H1 (cell line): ENCODE measurements at regions not wholly inside any gene's neighbourhood (a gene's known extent, or its start where the extent isn't known, plus 50 kb on each side); places are given as distances from the start of the nearest gene placed in this dataset.

Experiments
- CTCF ChIA-PET: fragments of 300-600 bp; sonication (Branson Sonifier 250); formaldehyde crosslinking; loops from one replicate; lab custom pipeline; 2021; ENCODE audit not compliant: partially characterized antibody; lab: Charles Lee
- POLR2A ChIA-PET: fragments of 300-600 bp; sonication (Branson Sonifier 250); formaldehyde crosslinking; loops from one replicate; lab custom pipeline; 2021; ENCODE audit warnings: inconsistent platforms; ENCODE audit not compliant: partially characterized antibody; lab: Charles Lee
- DNase-seq, 2 experiments: peaks; one replicate each; pipeline versions ENCODE4 v3.0.0 to v3.0.0-alpha.2; 2010 to 2022; ENCODE audit warnings: low spot score in 2 of 2, low read depth in 1 of 2, mixed read lengths in 1 of 2
- FAIRE-seq: peaks from 2 replicates; lab custom pipeline; 2011; peaks lifted over from hg19 to GRCh38; lab: Jason Lieb, UNC
- H2AFZ ChIP-seq: 2 replicates; pipeline ENCODE4 v1.8.1; 2012; ENCODE audit warnings: low read length, inconsistent platforms
- H2AK5ac ChIP-seq: 2 replicates; pipeline ENCODE4 v1.6.1; 2013; ENCODE audit warnings: low read depth, low read length
- H2BK120ac ChIP-seq: replicated peaks from 2 replicates; pipeline ENCODE3; 2013; ENCODE audit warnings: low read depth, low read length, inconsistent platforms
- H2BK12ac ChIP-seq: 2 replicates; pipeline ENCODE4 v1.6.1; 2013; ENCODE audit warnings: low read depth, low read length
- H2BK15ac ChIP-seq: 2 replicates; pipeline ENCODE4 v1.6.1; 2013; ENCODE audit warnings: low read length
- H2BK20ac ChIP-seq: 2 replicates; pipeline ENCODE4 v1.6.1; 2013; ENCODE audit warnings: low read length
- H2BK5ac ChIP-seq: 2 replicates; pipeline ENCODE4 v1.6.1; 2013; ENCODE audit warnings: low read depth, low read length
- H3K14ac ChIP-seq: 2 replicates; pipeline ENCODE4 v1.6.1; 2013; ENCODE audit warnings: inconsistent platforms; ENCODE audit not compliant: insufficient read length
- H3K18ac ChIP-seq: 2 replicates; pipeline ENCODE4 v1.6.1; 2013; ENCODE audit warnings: low read length; ENCODE audit errors: extremely low read depth
- H3K23ac ChIP-seq: 2 replicates; pipeline ENCODE4 v1.6.1; 2013; ENCODE audit warnings: inconsistent platforms; ENCODE audit not compliant: insufficient read length
- H3K23me2 ChIP-seq: 2 replicates; pipeline ENCODE4 v1.6.1; 2013; ENCODE audit warnings: low read depth, low read length
- H3K27ac ChIP-seq: 2 replicates; pipeline ENCODE4 v1.6.1; 2011; ENCODE audit warnings: low read depth, low read length, inconsistent platforms
- H3K27me3 ChIP-seq, 4 experiments: replicated peaks in 1 of 4; 1 replicate in 1 of 4; 2 replicates in 3 of 4; pipeline versions ENCODE4 v1.6.1 to v1.8.1; 2011 to 2013; ENCODE audit warnings: low read length in 3 of 4, mild to moderate bottlenecking in 3 of 4, inconsistent platforms in 2 of 4, mixed read lengths in 2 of 4, moderate library complexity in 1 of 4; ENCODE audit not compliant: control insufficient read depth in 3 of 4, insufficient read depth in 3 of 4; ENCODE audit errors: extremely low read depth in 1 of 4
- H3K36me3 ChIP-seq, 4 experiments: 2 replicates each; pipeline versions ENCODE4 v1.6.1 to v1.8.1; 2011 to 2013; ENCODE audit warnings: mild to moderate bottlenecking in 4 of 4, low read length in 3 of 4, moderate library complexity in 2 of 4, control low read depth in 1 of 4, inconsistent platforms in 1 of 4; ENCODE audit not compliant: insufficient read depth in 4 of 4, control insufficient read depth in 2 of 4
- H3K4ac ChIP-seq: replicated peaks from 2 replicates; pipeline ENCODE3; 2013; ENCODE audit warnings: low read length, low read depth, mixed read lengths, inconsistent platforms; ENCODE audit not compliant: insufficient read length
- H3K4me1 ChIP-seq, 4 experiments: replicated peaks in 1 of 4; 1 replicate in 1 of 4; 2 replicates in 3 of 4; pipeline versions ENCODE4 v1.6.1 to v1.8.1; 2011 to 2013; ENCODE audit warnings: low read length in 3 of 4, inconsistent platforms in 2 of 4, mixed read lengths in 1 of 4; ENCODE audit not compliant: insufficient read depth in 4 of 4, control insufficient read depth in 3 of 4
- H3K4me2 ChIP-seq, 2 experiments: 2 replicates each; pipeline versions ENCODE4 v1.6.1 to v1.8.1; 2011 to 2013; ENCODE audit warnings: low read depth in 2 of 2, low read length in 2 of 2, control low read depth in 1 of 2, inconsistent platforms in 1 of 2, mild to moderate bottlenecking in 1 of 2; ENCODE audit not compliant: insufficient read depth in 1 of 2
- H3K4me3 ChIP-seq, 4 experiments: fragments of 200-600, 300-600 bp in 1 of 4; sonication (generic), shearing (Covaris generic), sonication (Bioruptor Twin) in 1 of 4; 2 replicates each; pipeline versions ENCODE4 v1.5.1 to v1.8.1; 2011 to 2016; ENCODE audit warnings: low read length in 4 of 4, low read depth in 3 of 4, control low read depth in 2 of 4, inconsistent platforms in 2 of 4, mild to moderate bottlenecking in 2 of 4, mixed read lengths in 1 of 4, moderate library complexity in 1 of 4; ENCODE audit not compliant: insufficient read depth in 2 of 4; ENCODE audit errors: extremely low read depth in 1 of 4
- H3K56ac ChIP-seq: replicated peaks from 2 replicates; pipeline ENCODE3; 2013; ENCODE audit warnings: low read depth, mild to moderate bottlenecking, mixed read lengths, low read length, inconsistent platforms; ENCODE audit not compliant: insufficient read length
- H3K79me1 ChIP-seq: 2 replicates; pipeline ENCODE4 v1.6.1; 2013; ENCODE audit warnings: low read depth, low read length, control low read depth
- H3K79me2 ChIP-seq, 2 experiments: 2 replicates each; pipeline versions ENCODE4 v1.6.1 to v1.8.1; 2012 to 2013; ENCODE audit warnings: low read length in 2 of 2, mild to moderate bottlenecking in 2 of 2, inconsistent platforms in 1 of 2; ENCODE audit not compliant: insufficient read depth in 2 of 2, control insufficient read depth in 1 of 2
- H3K9ac ChIP-seq, 4 experiments: replicated peaks in 1 of 4; 1 replicate in 1 of 4; 2 replicates in 3 of 4; pipeline versions ENCODE4 v1.6.1 to v1.8.1; 2011 to 2013; ENCODE audit warnings: low read depth in 3 of 4, low read length in 3 of 4, control low read depth in 2 of 4, mild to moderate bottlenecking in 2 of 4, moderate library complexity in 2 of 4, inconsistent platforms in 1 of 4; ENCODE audit errors: extremely low read depth in 1 of 4
- H3K9me3 ChIP-seq, 2 experiments: 2 replicates each; pipeline versions ENCODE4 v1.6.1 to v1.8.1; 2012 to 2013; ENCODE audit warnings: mild to moderate bottlenecking in 2 of 2, moderate library complexity in 2 of 2, control low read depth in 1 of 2, inconsistent platforms in 1 of 2, low read depth in 1 of 2, low read length in 1 of 2, mixed read lengths in 1 of 2; ENCODE audit not compliant: insufficient read depth in 2 of 2
- H4K20me1 ChIP-seq, 2 experiments: replicated peaks in 1 of 2; 2 replicates each; pipeline versions ENCODE3 to v1.8.1; 2011 to 2013; ENCODE audit warnings: inconsistent platforms in 2 of 2, low read length in 2 of 2, mild to moderate bottlenecking in 1 of 2; ENCODE audit not compliant: insufficient read depth in 2 of 2, control insufficient read depth in 1 of 2
- H4K5ac ChIP-seq: 2 replicates; pipeline ENCODE4 v1.6.1; 2013; ENCODE audit warnings: low read length, low read depth, mixed read lengths, inconsistent platforms; ENCODE audit not compliant: insufficient read length
- H4K8ac ChIP-seq: 2 replicates; pipeline ENCODE4 v1.8.0; 2013; ENCODE audit warnings: mild to moderate bottlenecking, moderate library complexity, low read length, inconsistent platforms; ENCODE audit not compliant: insufficient read depth; ENCODE audit errors: extremely low read depth
- H4K91ac ChIP-seq: replicated peaks from 2 replicates; pipeline ENCODE3; 2013; ENCODE audit warnings: low read length, mixed read lengths, inconsistent platforms; ENCODE audit not compliant: insufficient read length
- BACH1 ChIP-seq: IDR thresholded peaks from 2 replicates; pipeline ENCODE4 v1.6.1; 2012; ENCODE audit warnings: low read length, improper control_type of control experiment
- CHD1 ChIP-seq: IDR thresholded peaks from 2 replicates; pipeline ENCODE4 v1.6.1; 2012; ENCODE audit warnings: low read depth, low read length, improper control_type of control experiment
- KDM4A ChIP-seq: IDR thresholded peaks from one replicate; pipeline ENCODE4 v1.7.1; 2012; ENCODE audit warnings: low read depth, mild to moderate bottlenecking, moderate library complexity, low read length, inconsistent platforms; ENCODE audit not compliant: severe bottlenecking
- POU5F1 ChIP-seq: IDR thresholded peaks from 2 replicates; pipeline ENCODE4 v1.6.1; 2011; ENCODE audit warnings: low read depth, mild to moderate bottlenecking, low read length, moderate library complexity
- RFX5 ChIP-seq: IDR thresholded peaks from 2 replicates; pipeline ENCODE4 v1.6.1; 2011; ENCODE audit warnings: low read depth, low read length, improper control_type of control experiment, borderline replicate concordance
- SAP30 ChIP-seq: fragments of 300-600 bp; sonication (generic); IDR thresholded peaks from 2 replicates; pipeline ENCODE4 v1.7.1; 2012; ENCODE audit warnings: low read length, moderate library complexity, mild to moderate bottlenecking, inconsistent platforms; ENCODE audit not compliant: insufficient read depth, insufficient replicate concordance
- SIN3A ChIP-seq, 2 experiments: IDR thresholded peaks in 1 of 2; conservative IDR thresholded peaks in 1 of 2; 2 replicates each; pipeline ENCODE4 v1.6.1; 2011 to 2012; ENCODE audit warnings: low read length in 2 of 2, improper control_type of control experiment in 1 of 2, low read depth in 1 of 2, mild to moderate bottlenecking in 1 of 2
- SIRT6 ChIP-seq: IDR thresholded peaks from one replicate; pipeline ENCODE4 v1.7.1; 2012; ENCODE audit warnings: low read length, inconsistent platforms
- SP1 ChIP-seq: IDR thresholded peaks from 2 replicates; pipeline ENCODE4 v1.6.1; 2011; ENCODE audit warnings: low read depth, low read length
- SUZ12 ChIP-seq: fragments of 200-600 bp; sonication (generic); IDR thresholded peaks from 2 replicates; pipeline ENCODE4 v1.6.1; 2012; ENCODE audit warnings: mild to moderate bottlenecking, inconsistent platforms, low read length, moderate library complexity, mixed read lengths
- TEAD4 ChIP-seq: IDR thresholded peaks from 2 replicates; pipeline ENCODE4 v1.6.1; 2012; ENCODE audit warnings: low read depth, low read length, inconsistent platforms, mixed read lengths
- WGBS, 2 experiments: shearing (Covaris generic) in 1 of 2; methylation state at CpG; one replicate each; pipeline versions ENCODE4 v1.1.6 to v1.1.7; 2013 to 2015; ENCODE audit warnings: low lambda C conversion rate in 2 of 2, mixed read lengths in 2 of 2, inconsistent platforms in 1 of 2, low coverage in 1 of 2, missing lambda C conversion rate in 1 of 2; ENCODE audit not compliant: insufficient replicate concordance in 2 of 2, insufficient coverage in 1 of 2, insufficient read length in 1 of 2; ENCODE audit errors: extremely low coverage in 1 of 2, missing lambda C conversion rate in 1 of 2; 5-methylcytosine and 5-hydroxymethylcytosine counted together
- TF ChIP-seq, protein P1 (sequence below): IDR thresholded peaks from 2 replicates; pipeline ENCODE4 v1.6.1; 2012; ENCODE audit warnings: inconsistent platforms

- Histone ChIP-seq H3K56ac (no peak overlapping the region), H3K4me2 (no peak overlapping the region), H3K79me2 (no peaks in the 10 kb centered on the region), H2BK20ac (no peak overlapping the region), H3K9me3 (no peaks in the 10 kb centered on the region), H2AK5ac (no peak overlapping the region), H3K27ac (no peak overlapping the region), H3K27me3 (no peaks in the 10 kb centered on the region), H2BK120ac (no peak overlapping the region), H4K91ac (no peak overlapping the region), H2BK5ac (no peak overlapping the region), H3K36me3 (no peaks in the 10 kb centered on the region), H3K79me1 (no peaks in the 10 kb centered on the region), H3K4ac (no peak overlapping the region), H4K8ac (no peak overlapping the region), H3K23me2 (no peaks in the 10 kb centered on the region), H4K20me1 (no peaks in the 10 kb centered on the region), H3K9ac (no peak overlapping the region), H2BK12ac (no peak overlapping the region), H3K23ac (no peak overlapping the region), H3K14ac (no peak overlapping the region), H3K4me1 (no peaks in the 10 kb centered on the region), H3K18ac (no peak overlapping the region), H2AFZ (peak overlapping the region; percentile 51; the same call in 1 of the 2 replicates), H2BK15ac (no peak overlapping the region), H3K4me3 (no peak overlapping the region), H4K5ac (no peak overlapping the region)
- CTCF ChIA-PET: no interaction called here
- TF ChIP-seq SIRT6 (no peak), SP1 (no peak), BACH1 (no peak), TEAD4 (no peak), SIN3A (conservative IDR thresholded peaks at IDR 0.05 in 1 of 2, IDR thresholded peaks at IDR 0.05 in 1 of 2; ENCODE audit: low read depth in 1 of 2, low read length in 2 of 2) (no peak), SAP30 (no peak), KDM4A (no peak), SUZ12 (no peak), RFX5 (no peak), POU5F1 (no peak), CHD1 (no peak)
- TF ChIP-seq, protein P1, sequence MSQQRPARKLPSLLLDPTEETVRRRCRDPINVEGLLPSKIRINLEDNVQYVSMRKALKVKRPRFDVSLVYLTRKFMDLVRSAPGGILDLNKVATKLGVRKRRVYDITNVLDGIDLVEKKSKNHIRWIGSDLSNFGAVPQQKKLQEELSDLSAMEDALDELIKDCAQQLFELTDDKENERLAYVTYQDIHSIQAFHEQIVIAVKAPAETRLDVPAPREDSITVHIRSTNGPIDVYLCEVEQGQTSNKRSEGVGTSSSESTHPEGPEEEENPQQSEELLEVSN: no peak
- FAIRE-seq (no peak), DNase-seq (no peak)
- WGBS, 2 experiments: 87% methylated on average over 8 of the region's 8 CpGs; no CpG with 5 or more reads in 1 of the 2 experiments
- POLR2A ChIA-PET: no interaction called here
Measured at GRCh38 chr6:84854811-84855400, 90.5 kb upstream of the TBX18 start.
